Subcutaneous abdominal adipose tissue (tissue), 5 donors: ENCODE measurements at regions not wholly inside any gene's neighbourhood (a gene's known extent, or its start where the extent isn't known, plus 50 kb on each side); places are given as distances from the start of the nearest gene placed in this dataset.

Experiments
- H3K27ac ChIP-seq: one replicate; pipeline ENCODE4 v1.7.0; 2013; ENCODE audit warnings: low read depth, mild to moderate bottlenecking, inconsistent platforms, low read length, moderate library complexity
- H3K27me3 ChIP-seq, 5 donors: one replicate each; pipeline ENCODE4 v1.7.0; 2013; ENCODE audit warnings: low read length in 5 of 5, inconsistent platforms in 1 of 5; ENCODE audit not compliant: control insufficient read depth in 5 of 5, insufficient read depth in 4 of 5
- H3K36me3 ChIP-seq, 5 donors: one replicate each; pipeline ENCODE4 v1.7.0; 2013; ENCODE audit warnings: low read length in 5 of 5; ENCODE audit not compliant: control insufficient read depth in 5 of 5, insufficient read depth in 5 of 5
- H3K4me1 ChIP-seq, 5 donors: one replicate each; pipeline ENCODE4 v1.7.0; 2013; ENCODE audit warnings: low read length in 5 of 5, mild to moderate bottlenecking in 3 of 5, moderate library complexity in 1 of 5; ENCODE audit not compliant: control insufficient read depth in 5 of 5, insufficient read depth in 5 of 5
- H3K4me3 ChIP-seq, 5 donors: one replicate each; pipeline ENCODE4 v1.7.0; 2013; ENCODE audit warnings: low read length in 5 of 5, low read depth in 1 of 5
- H3K9ac ChIP-seq, 5 donors: one replicate each; pipeline ENCODE4 v1.7.0; 2013; ENCODE audit warnings: low read length in 5 of 5, mild to moderate bottlenecking in 4 of 5, moderate library complexity in 3 of 5
- H3K9me3 ChIP-seq, 5 donors: one replicate each; pipeline ENCODE4 v1.7.0; 2013; ENCODE audit warnings: low read length in 5 of 5; ENCODE audit not compliant: control insufficient read depth in 5 of 5
- donor health status: healthy.
- donor health status: healthy.
- donor health status: healthy.
- donor health status: healthy.
- donor health status: healthy.

- Histone ChIP-seq H3K9me3 (peaks cover 0 to 30% (median 20%) of the 10 kb centered on the region in 5 donors), H3K4me1 (no peaks in the 10 kb centered on the region), H3K36me3 (no peaks in the 10 kb centered on the region), H3K9ac (no peak overlapping the region), H3K27ac (no peak overlapping the region), H3K27me3 (peaks cover 0 to 3% (median 0%) of the 10 kb centered on the region in 5 donors), H3K4me3 (no peak overlapping the region)
Measured at GRCh38 chr7:155907450-155908200, 95.4 kb upstream of the SHH start.

GRCh38 chr7:155901176-155901575, 88.9 kb upstream of the SHH start:
- Histone ChIP-seq H3K9me3 (peaks cover 0 to 27% (median 15%) of the 10 kb centered on the region in 5 donors), H3K9ac (no peak overlapping the region), H3K4me3 (no peak overlapping the region), H3K36me3 (no peaks in the 10 kb centered on the region), H3K27ac (no peak overlapping the region), H3K27me3 (peaks cover 0 to 3% (median 0%) of the 10 kb centered on the region in 5 donors), H3K4me1 (no peaks in the 10 kb centered on the region)

- Histone ChIP-seq H3K27ac (no peak overlapping the region), H3K9me3 (peaks cover 0 to 27% (median 15%) of the 10 kb centered on the region in 5 donors), H3K36me3 (no peaks in the 10 kb centered on the region), H3K4me1 (no peaks in the 10 kb centered on the region), H3K4me3 (no peak overlapping the region), H3K9ac (no peak overlapping the region), H3K27me3 (peaks cover 0 to 3% (median 0%) of the 10 kb centered on the region in 5 donors)
Measured at GRCh38 chr7:155899596-155899995, 87.3 kb upstream of the SHH start.

GRCh38 chr7:155897758-155898386, 85.6 kb upstream of the SHH start:
- no peak overlapping the region for H3K4me3 ChIP-seq
- no peak overlapping the region for H3K9ac ChIP-seq
- no peaks in the 10 kb centered on the region for H3K36me3 ChIP-seq
- no peaks in the 10 kb centered on the region for H3K27me3 ChIP-seq
- no peaks in the 10 kb centered on the region for H3K4me1 ChIP-seq
- peaks cover 0 to 27% (median 15%) of the 10 kb centered on the region in 5 donors for H3K9me3 ChIP-seq
- no peak overlapping the region for H3K27ac ChIP-seq

- H3K9ac ChIP-seq, result no peak overlapping the region
- peaks cover 0 to 27% (median 16%) of the 10 kb centered on the region in 5 donors for H3K9me3 ChIP-seq
- no peak overlapping the region for H3K4me3 ChIP-seq
- H3K27ac ChIP-seq, result no peak overlapping the region
- no peaks in the 10 kb centered on the region for H3K36me3 ChIP-seq
- no peaks in the 10 kb centered on the region for H3K4me1 ChIP-seq
- H3K27me3 ChIP-seq, result no peaks in the 10 kb centered on the region
Measured at GRCh38 chr7:155896531-155897263, 84.4 kb upstream of the SHH start.

- Histone ChIP-seq H3K27ac (no peak overlapping the region), H3K4me1 (no peaks in the 10 kb centered on the region), H3K4me3 (no peak overlapping the region), H3K9me3 (peaks cover 0 to 5% (median 1%) of the 10 kb centered on the region in 5 donors), H3K36me3 (no peaks in the 10 kb centered on the region), H3K27me3 (peaks cover 0 to 5% (median 0%) of the 10 kb centered on the region in 5 donors), H3K9ac (no peak overlapping the region)
Measured at GRCh38 chr7:155893664-155894063, 81.4 kb upstream of the SHH start.

GRCh38 chr7:155893176-155893575, 80.9 kb upstream of the SHH start:
- Histone ChIP-seq H3K27me3 (peaks cover 0 to 5% (median 0%) of the 10 kb centered on the region in 5 donors), H3K36me3 (no peaks in the 10 kb centered on the region), H3K9me3 (peaks cover 0 to 5% (median 0%) of the 10 kb centered on the region in 5 donors), H3K27ac (no peak overlapping the region), H3K4me3 (no peak overlapping the region), H3K4me1 (no peaks in the 10 kb centered on the region), H3K9ac (no peak overlapping the region)

GRCh38 chr7:155889636-155890511, 77.6 kb upstream of the SHH start:
- Histone ChIP-seq H3K27ac (no peak overlapping the region), H3K4me1 (peaks cover 0 to 7% (median 0%) of the 10 kb centered on the region in 5 donors), H3K36me3 (no peaks in the 10 kb centered on the region), H3K4me3 (no peak overlapping the region), H3K9me3 (peaks cover 0 to 5% (median 0%) of the 10 kb centered on the region in 5 donors), H3K9ac (no peak overlapping the region), H3K27me3 (peaks cover 0 to 11% (median 0%) of the 10 kb centered on the region in 5 donors)

- H3K27me3 ChIP-seq, result peaks cover 0 to 11% (median 0%) of the 10 kb centered on the region in 5 donors
- H3K4me1 ChIP-seq, result peaks cover 0 to 7% (median 0%) of the 10 kb centered on the region in 5 donors
- H3K9me3 ChIP-seq, result peaks cover 0 to 5% (median 0%) of the 10 kb centered on the region in 5 donors
- H3K36me3 ChIP-seq, result no peaks in the 10 kb centered on the region
- H3K27ac ChIP-seq, result no peak overlapping the region
- H3K9ac ChIP-seq, result no peak overlapping the region
- H3K4me3 ChIP-seq, result no peak overlapping the region
Measured at GRCh38 chr7:155887174-155887525, 74.9 kb upstream of the SHH start.
